Vagina (tissue), 2 donors: ENCODE measurements at regions not wholly inside any gene's neighbourhood (a gene's known extent, or its start where the extent isn't known, plus 50 kb on each side); places are given as distances from the start of the nearest gene placed in this dataset.

Experiments used
- POLR2A ChIP-seq, 2 donors: fragments of 450-650 bp; IDR thresholded peaks; one replicate each; pipeline ENCODE4 v1.6.1; 2017; ENCODE audit warnings: antibody characterized with exemption in 2 of 2, mild to moderate bottlenecking in 2 of 2, moderate library complexity in 2 of 2
- POLR2AphosphoS5 ChIP-seq, 2 donors: sonication (generic); formaldehyde crosslinking; IDR thresholded peaks; one replicate each; pipeline ENCODE4 v1.9.0; 2017; ENCODE audit warnings: antibody characterized with exemption in 2 of 2, mild to moderate bottlenecking in 2 of 2, low read depth in 1 of 2; ENCODE audit not compliant: insufficient read depth in 1 of 2
- TF ChIP-seq, protein P1 (sequence below), 3 experiments: fragments of 450-650 bp in 2 of 3; fragments of 200-600 bp in 1 of 3; sonication (generic) in 1 of 3; IDR thresholded peaks; one replicate each; pipeline ENCODE4 v1.5.1; 2017 to 2019; ENCODE audit warnings: antibody characterized with exemption in 3 of 3, mild to moderate bottlenecking in 2 of 3, moderate library complexity in 2 of 3

DNA sequence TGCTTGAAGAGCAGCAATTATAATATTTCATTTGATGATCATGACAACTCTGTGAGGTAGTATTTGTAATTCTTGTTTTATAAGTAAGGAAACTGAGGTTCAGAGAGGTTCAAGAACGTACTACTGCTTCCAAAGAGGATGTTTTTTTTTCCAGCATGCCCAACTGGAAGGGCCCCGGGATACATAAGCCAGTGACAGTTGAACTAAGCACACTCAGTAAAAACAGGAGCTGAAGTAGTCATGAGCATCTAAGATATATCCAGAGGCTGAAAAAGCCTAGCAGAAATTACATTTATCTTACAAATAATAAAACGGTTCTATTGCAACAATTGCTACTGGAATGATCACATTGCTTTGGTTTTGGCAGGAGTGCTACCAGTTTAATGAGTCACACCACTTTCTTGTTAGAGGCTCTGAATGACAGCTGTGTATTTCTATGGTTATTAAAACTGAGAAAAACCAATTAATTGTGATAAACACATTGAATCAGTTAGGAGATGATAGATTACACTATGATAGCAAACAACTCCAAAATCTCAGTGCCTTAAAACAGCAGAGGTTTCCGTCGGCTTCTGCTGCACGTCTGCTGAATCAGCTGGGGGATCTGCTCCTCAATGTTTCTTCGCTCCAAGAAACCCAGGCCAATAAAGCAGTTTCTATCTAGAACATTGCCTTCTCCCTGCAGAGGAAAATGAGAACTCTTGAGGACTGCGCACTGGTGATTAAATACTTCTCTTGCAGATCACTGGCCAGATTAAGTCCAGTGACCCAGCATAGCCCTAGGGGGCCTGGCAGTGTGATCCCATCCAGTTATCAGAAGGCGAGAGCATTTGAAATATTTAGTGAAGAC, 522.7 kb downstream of the PLPP3 start:
- peak in 1 of 2 donors; percentile 47 for TF ChIP-seq POLR2AphosphoS5 (IDR thresholded peaks at IDR 0.05; ENCODE audit: insufficient read depth in 1 of 2, low read depth in 1 of 2)
- TF ChIP-seq, protein P1, sequence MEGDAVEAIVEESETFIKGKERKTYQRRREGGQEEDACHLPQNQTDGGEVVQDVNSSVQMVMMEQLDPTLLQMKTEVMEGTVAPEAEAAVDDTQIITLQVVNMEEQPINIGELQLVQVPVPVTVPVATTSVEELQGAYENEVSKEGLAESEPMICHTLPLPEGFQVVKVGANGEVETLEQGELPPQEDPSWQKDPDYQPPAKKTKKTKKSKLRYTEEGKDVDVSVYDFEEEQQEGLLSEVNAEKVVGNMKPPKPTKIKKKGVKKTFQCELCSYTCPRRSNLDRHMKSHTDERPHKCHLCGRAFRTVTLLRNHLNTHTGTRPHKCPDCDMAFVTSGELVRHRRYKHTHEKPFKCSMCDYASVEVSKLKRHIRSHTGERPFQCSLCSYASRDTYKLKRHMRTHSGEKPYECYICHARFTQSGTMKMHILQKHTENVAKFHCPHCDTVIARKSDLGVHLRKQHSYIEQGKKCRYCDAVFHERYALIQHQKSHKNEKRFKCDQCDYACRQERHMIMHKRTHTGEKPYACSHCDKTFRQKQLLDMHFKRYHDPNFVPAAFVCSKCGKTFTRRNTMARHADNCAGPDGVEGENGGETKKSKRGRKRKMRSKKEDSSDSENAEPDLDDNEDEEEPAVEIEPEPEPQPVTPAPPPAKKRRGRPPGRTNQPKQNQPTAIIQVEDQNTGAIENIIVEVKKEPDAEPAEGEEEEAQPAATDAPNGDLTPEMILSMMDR (IDR thresholded peaks at IDR 0.05), result no peak
- no peak for TF ChIP-seq POLR2A (IDR thresholded peaks at IDR 0.05)
